HTERT RPE-1 (cell line): ENCODE measurements at regions not wholly inside any gene's neighbourhood (a gene's known extent, or its start where the extent isn't known, plus 50 kb on each side); places are given as distances from the start of the nearest gene placed in this dataset.

Source experiments
- in situ Hi-C: fragments of 300-500 bp; cut with MboI; formaldehyde crosslinking; loops from 4 replicates; pipeline ENCODE4 v1.14.3; 2020; ENCODE audit warnings: low sequenced_read_pairs

DNA sequence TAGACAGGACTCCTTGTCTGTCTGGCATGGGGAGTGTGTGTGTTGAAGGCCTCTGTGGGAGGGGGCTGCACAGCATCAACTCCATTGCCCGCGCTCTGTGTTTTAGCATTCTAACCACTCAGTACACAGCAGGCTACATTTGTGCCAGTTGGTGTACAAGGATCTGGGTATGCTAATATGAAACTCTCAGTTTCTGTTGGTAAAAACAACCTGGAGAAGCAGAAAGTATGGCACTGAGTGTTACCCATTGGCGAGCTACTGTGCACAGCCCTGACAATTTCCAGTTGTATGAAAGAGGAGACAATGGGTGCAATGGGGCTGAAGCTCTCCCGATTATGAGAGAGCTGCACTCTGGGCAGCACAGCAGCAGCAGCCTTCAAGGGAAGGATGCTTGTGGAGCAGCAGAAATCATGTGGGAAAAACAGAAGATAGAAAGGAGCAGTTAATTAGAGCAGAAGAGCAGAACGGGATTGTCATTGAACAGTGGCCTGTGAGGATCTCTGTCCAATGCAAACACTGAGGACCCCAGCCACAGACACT is 443.6 kb downstream of the CBLN2 start:
- in situ Hi-C loops = no loop called here

DNA sequence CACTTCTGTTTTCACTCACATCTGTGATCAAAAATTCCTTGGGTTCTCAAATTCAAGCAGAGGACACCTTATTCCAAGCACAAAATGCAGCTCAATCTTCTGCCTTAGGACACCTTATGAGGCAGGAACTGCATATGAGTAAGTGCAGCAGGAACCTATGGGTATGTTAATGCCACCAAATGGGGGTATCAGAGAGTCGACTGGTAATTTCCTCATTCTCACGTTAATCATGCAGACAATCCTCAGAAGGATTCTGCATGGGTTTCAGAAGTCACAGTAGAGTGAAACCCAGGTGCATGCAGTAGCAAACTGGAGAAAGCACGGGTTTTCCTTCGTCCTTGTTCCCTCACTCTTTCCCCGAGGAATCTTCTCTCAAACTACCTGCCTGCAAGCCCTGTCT is 452.8 kb downstream of the CBLN2 start:
- in situ Hi-C loops = no loop called here

DNA sequence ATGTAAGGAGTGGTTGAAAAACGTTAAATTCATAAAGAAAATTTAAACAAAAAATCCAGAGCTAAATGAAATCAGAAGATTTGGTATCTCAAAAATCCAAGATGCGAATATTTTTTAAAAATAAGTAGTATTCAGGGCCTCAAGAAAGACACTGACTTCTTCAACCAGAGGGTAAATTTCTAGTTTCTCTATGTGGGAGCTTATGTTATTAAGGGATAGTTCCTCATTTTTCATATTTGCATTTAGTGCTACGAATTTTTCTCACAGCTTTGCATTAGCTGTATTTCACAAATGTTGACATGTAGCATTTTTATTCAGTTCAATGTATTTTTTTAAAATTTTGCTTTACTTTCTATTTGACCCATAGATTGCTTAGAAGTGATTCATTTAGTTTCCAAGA is 454.7 kb downstream of the CBLN2 start:
- in situ Hi-C loops = no loop called here

- in situ Hi-C loops = no loop called here
These were observed 457.7 kb downstream of the CBLN2 start for GRCh38 chr18:72086421-72086820.

DNA sequence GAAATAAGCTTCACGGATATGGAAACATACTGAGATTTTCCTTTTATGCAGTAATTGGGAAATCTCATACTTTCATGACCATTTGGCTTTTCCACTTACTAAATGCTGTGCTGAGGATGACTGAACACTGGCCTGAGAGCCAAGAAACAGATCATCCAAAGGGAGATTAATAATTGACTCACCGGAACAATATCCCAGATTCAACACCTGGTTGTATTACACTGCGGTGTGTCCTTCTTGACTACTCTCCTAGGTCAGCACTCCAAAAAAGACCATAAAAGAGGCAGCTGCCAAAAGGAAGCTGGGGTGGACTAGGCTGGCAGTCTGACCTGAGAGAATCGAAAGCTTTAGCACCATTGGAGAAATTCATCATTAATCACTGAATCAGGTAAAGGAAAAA is 469.1 kb downstream of the CBLN2 start:
- in situ Hi-C loops = no loop called here

DNA sequence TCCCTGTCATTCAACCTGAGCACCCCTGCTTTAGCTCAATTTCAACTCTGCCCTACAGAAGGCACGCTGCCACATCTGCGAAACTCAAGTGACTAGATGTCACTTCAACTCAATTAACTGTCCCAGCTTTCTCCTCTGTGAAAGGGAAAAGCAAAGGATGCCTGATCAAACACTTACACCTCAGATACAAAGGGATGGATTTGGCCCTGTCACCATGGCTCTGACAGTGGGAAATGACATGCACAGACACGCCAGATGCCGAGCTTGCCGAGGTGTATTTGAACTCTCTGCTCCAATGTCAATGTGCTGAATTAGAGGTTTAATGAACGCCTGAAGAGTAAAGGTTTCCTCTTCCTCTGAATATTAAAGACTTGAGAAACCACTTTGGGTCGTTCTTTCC is 481.1 kb downstream of the CBLN2 start:
- in situ Hi-C loops = no loop called here

GRCh38 chr18:72058851-72059250 is 485.3 kb downstream of the CBLN2 start:
- in situ Hi-C loops = no loop called here

GRCh38 chr18:72056171-72056570 is 488.0 kb downstream of the CBLN2 start:
- in situ Hi-C loops = no loop called here

DNA sequence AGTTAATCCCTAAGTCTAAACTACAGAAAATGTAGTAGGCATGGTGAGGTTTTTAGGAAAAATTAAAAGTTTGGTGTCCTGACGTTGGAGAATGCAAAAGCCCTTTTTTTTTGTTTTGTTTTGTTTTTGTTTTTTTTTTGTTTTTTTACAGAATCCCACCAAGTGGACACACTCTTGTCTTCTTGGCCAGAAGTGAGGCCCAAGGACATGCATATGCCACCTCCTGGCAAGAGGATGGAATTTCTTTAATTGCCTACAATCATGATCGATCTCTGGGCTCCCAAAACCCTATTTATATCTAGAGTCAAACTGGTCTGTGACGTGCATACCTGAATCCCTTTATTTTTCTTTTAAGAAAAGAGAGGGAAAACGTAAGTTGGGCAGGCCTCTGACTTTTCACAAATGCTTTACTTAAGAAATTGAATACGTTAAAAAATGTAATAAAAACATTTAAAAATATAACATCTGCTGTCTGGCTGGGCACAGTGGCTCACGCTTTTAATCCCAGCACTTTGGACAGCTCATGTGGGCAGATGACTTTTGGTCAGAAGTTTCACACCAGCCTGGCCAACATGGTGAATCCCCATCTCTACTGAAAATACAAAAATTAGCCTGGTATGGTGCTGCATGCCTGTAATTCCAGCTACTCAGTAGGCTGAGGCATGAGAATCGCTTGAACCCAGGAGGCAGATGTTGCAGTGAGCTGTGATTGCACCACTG is 502.7 kb downstream of the CBLN2 start:
- in situ Hi-C loops = no loop called here

GRCh38 chr18:72013427-72013850 is 530.7 kb downstream of the CBLN2 start:
- in situ Hi-C loops = no loop called here

GRCh38 chr18:71998547-71999097 is 545.5 kb downstream of the CBLN2 start:
- in situ Hi-C loops = no loop called here

DNA sequence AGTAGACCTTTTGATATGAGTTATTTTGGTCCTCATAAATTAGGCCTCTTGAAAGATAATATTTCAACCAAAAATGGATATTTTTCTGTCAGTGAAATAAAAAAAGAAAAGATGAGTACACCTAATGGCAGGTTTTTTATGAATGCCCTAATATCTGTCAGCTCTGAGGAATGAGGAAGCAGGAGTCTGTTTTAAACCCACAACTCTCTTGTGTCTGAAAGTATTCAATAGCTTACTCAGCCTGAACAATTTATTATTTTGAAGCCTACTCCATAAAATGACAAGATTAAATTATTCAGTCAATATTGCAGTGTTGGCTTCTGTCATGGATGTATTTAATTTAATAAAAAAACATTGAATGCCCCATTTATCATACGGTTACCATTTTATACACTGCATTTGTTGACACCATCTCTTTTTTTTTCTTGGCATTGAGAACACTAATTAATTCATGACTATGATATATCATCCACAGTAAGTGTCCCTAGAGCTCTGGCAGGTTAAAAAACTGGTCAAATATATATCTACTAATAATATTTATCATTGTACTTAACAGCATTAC is 548.2 kb downstream of the CBLN2 start:
- in situ Hi-C loops = no loop called here

DNA sequence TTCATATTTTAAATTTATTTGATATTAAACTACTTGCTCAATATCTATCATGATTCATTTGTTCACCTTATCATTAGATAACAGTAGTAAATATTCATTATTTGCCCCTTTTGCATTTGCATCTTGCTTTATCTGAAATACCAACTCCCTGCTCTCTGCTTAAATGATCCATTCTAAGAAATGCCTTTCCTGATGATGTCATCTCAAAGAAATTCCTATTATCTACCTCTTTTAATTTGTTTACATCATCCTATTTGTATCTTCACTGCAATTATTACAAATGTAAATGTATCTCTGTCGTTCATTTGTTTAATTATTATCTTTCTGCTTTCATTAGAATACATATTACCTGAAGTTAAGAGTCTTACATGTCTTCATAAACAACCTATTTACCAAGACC is 549.9 kb downstream of the CBLN2 start:
- in situ Hi-C loops = no loop called here

DNA sequence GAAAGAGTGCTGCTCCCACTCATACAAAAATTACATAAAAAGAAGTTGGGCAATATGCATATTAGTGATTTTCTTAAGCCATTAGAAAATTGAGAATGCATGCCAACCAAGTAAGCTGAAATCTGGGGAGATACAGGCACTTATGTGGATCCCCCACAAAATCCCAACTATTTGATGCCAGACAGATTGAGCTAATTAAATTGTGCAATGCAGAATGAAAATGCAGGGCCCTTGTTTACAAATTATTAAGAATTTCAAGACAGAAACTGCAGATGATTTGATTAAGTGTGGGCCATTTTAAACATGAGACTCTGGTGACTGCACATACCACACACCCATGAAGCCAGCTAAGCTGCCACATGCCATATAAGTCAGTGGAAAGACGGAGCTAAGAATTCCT is 554.5 kb downstream of the CBLN2 start:
- in situ Hi-C loops = no loop called here

DNA sequence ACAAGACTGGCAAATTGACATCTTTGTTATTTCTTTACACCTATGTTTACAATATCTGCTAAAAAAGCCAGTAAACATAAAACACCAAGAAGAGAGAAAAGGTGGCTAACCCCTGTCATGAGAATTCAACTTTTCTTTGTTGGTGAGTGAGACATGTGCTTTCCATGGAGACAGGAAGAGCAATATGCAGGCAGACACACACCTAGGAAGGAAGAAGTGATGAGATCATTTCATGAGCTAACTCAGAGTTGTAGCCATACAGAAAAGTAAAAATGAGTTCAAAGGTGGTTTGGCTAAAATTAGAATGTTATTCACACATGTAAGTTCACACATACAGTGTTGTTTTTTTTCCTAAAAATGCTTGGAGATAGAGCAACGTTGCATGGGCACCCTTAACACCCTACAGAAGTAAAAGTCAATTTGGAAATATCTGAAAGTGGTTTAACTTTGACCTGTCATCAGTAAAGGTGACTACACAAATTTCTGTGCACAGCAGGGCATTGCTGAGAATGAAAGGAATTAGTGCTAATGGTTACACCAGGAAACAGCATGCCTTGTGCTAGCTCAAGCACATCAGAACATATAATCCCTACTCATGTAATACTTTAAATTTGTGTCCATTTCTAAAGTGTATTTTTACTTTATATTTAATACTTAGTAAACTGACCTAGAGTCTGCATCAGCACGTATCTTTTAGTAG is 557.6 kb downstream of the CBLN2 start:
- in situ Hi-C loops = no loop called here

DNA sequence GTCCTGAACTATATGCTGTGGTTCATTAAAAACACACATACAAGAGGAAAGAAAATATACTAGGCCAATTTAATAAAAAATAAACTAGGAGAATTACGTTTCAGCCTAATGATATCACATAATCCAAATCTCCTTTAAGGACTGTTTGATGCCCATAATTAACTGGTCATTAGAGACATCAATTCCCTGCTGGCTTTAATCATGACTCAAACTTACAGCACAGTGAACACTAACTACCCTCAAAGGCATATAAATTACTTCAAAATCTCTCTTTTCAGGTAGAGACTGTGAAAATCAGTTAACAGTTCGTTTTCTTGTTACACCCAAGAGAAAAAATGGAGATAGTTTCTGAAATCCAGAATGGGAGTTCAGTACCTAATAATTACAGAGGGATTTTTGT is 567.4 kb downstream of the CBLN2 start:
- in situ Hi-C loops = no loop called here

DNA sequence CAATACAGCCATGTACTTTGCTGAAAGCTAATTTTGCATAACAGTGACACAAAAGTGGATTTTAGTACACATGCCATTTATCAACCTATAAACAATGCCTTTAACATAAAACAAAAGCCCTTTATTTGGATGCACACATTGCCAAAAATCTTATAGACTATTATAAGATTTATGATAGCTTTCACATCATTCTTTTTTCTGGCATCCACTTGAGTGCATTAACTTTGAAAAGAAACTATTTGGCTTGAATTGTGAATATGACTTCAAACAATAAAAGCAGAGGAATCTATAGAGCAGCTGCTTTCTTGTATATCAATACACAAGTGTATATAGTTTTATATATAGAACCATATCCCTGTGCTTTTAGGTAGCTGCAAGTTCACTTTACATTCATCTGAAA is 577.4 kb downstream of the CBLN2 start:
- in situ Hi-C loops = no loop called here

DNA sequence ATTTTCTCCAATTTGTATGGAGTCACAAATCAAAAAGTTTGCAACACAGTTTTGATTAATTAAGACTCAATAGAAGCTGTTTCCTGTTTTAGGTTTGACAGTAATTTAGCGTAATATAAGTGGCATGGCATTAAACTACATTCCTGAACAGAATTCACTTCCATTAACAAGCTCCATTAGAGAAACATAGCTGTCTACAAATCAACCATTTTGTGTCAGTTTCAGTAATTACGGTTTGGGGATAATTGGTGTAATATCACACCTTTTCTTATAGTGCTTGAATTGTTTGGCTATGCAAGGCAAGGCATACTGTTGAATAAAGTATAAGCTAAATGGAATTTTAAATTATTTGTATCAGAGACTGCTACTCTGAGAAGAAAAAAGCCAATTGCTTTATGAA is 585.5 kb downstream of the CBLN2 start:
- in situ Hi-C loops = no loop called here

DNA sequence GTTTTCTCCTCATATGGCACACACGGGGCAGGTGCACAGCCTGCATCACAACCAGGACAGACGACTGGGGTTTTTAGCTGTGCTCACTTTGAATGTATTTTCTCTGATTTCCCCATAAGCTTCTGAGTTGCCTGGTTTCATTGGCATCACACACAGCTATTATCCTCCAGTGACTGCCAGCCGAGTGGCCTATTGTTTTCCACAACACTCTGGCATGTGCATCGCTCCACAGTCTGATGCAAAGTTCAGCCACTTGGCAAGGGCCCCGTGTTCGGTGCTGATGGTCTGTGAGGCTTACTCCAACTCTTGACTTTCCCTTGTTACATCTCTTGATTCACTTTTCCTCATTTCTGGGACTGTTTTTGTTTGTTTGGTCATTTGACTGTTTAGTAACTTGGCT is 593.1 kb downstream of the CBLN2 start:
- in situ Hi-C loops = no loop called here

DNA sequence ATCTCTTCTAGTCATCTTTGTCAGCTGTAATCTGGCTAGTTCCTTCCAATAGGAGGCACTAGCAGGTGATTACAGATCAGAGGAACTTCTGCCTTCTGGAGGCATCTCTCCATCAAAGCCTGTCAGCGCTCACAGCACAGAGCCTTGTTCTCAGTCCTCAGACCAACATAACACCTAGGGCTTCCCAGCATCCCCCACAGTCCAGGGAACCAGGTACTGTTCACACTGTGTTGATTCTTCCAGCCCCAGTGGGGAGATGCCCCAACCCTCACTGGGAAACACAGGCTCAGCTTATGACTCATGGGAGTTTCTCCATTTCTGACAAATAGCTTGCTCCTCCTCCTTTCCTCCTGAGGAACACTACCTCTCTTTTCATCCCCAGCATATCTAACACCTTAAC is 601.7 kb downstream of the CBLN2 start:
- in situ Hi-C loops = no loop called here

DNA sequence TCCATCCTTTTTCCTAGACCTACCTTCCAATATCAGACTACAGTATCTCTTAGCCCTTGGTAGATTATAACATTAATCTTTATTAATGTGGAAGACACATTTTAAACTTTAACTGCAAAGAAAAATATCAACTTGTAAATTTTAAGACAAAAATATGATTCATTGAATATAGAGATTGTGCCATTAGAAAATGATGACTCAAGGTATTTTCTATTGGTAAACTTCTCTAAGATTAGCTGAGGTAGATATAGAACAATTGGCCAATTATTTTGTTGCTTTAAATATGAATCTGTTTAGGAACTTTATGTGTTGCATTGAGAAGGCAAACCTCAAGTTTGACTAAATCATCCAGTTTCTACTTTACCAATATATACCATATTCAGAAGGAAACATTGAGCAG is 604.7 kb downstream of the CBLN2 start:
- in situ Hi-C loops = no loop called here

DNA sequence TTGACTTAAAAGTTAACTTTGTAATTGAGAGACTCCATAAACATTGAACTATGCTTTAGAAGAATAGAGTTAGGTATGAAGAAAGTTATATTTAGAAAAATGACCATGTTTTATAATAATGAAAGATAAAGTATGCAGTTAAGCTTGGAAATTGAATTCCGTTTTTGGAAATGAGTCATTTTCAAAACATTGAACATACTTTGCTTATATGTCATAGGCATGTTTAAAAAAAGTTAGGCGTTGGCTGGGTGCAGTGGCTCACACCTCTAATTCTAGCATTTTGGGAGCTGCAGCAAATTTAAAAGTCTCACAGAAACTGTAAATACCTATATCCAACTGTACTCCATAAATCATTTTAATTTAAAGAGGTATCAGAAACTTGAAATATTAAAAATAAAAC is 607.4 kb downstream of the CBLN2 start:
- in situ Hi-C loops = no loop called here
